SIG-M5 treated with dmso at 0.1 percent for 504 hours (cell line): ENCODE measurements at regions not wholly inside any gene's neighbourhood (a gene's known extent, or its start where the extent isn't known, plus 50 kb on each side); places are given as distances from the start of the nearest gene placed in this dataset.
"Not testable (repeated sequence)": the region's sequence is repeated elsewhere in the genome, so short reads cannot be mapped to it uniquely, and the experiment has no call there.

Experiments used
- DNase-seq: peaks from one replicate; lab custom pipeline; 2025; ENCODE audit not compliant: unreplicated experiment; lab: John Stamatoyannopoulos, UW

- no peak for DNase-seq
Observed at GRCh38 chr7:152543799-152544198, 108.0 kb upstream of the KMT2C start.

- DNase-seq, result no peak
Observed at GRCh38 chr7:152541892-152542291, 106.1 kb upstream of the KMT2C start.

GRCh38 chr7:152539190-152539495, 103.3 kb upstream of the KMT2C start:
- not testable (repeated sequence) for DNase-seq

GRCh38 chr7:152538346-152539189, 102.8 kb upstream of the KMT2C start:
- not testable (repeated sequence) for DNase-seq

- no peak for DNase-seq
Observed at GRCh38 chr7:152537639-152538038, 101.8 kb upstream of the KMT2C start.

GRCh38 chr7:152528612-152529011, 92.8 kb upstream of the KMT2C start:
- no peak for DNase-seq

- DNase-seq, result no peak
Observed at GRCh38 chr7:152527610-152528032, 91.8 kb upstream of the KMT2C start.

- DNase-seq, result no peak
Observed at GRCh38 chr7:152523916-152524315, 88.1 kb upstream of the KMT2C start.

- no peak for DNase-seq
Observed at GRCh38 chr7:152522571-152523067, 86.8 kb upstream of the KMT2C start.

- no peak for DNase-seq
Observed at GRCh38 chr7:152521420-152522337, 85.9 kb upstream of the KMT2C start.

GRCh38 chr7:152520861-152521302, 85.1 kb upstream of the KMT2C start:
- no peak for DNase-seq

- no peak for DNase-seq
Observed at GRCh38 chr7:152519290-152519689, 83.5 kb upstream of the KMT2C start.

- DNase-seq, result no peak
Observed at GRCh38 chr7:152516216-152516615, 80.4 kb upstream of the KMT2C start.

- not testable (repeated sequence) for DNase-seq
Observed at GRCh38 chr7:152515266-152515950, 79.6 kb upstream of the KMT2C start.

- DNase-seq, result no peak
Observed at GRCh38 chr7:152514771-152515105, 78.9 kb upstream of the KMT2C start.

GRCh38 chr7:152513861-152514770, 78.3 kb upstream of the KMT2C start:
- no peak for DNase-seq

- no peak for DNase-seq
Observed at GRCh38 chr7:152512706-152513105, 76.9 kb upstream of the KMT2C start.

- no peak for DNase-seq
Observed at GRCh38 chr7:152511736-152512135, 75.9 kb upstream of the KMT2C start.

- no peak for DNase-seq
Observed at GRCh38 chr7:152508701-152509100, 72.9 kb upstream of the KMT2C start.

- no peak for DNase-seq
Observed at GRCh38 chr7:152505606-152506005, 69.8 kb upstream of the KMT2C start.
